ENCODE measurements at regions not wholly inside any gene's neighbourhood (a gene's known extent, or its start where the extent isn't known, plus 50 kb on each side); places are given as distances from the start of the nearest gene placed in this dataset.

DNA sequence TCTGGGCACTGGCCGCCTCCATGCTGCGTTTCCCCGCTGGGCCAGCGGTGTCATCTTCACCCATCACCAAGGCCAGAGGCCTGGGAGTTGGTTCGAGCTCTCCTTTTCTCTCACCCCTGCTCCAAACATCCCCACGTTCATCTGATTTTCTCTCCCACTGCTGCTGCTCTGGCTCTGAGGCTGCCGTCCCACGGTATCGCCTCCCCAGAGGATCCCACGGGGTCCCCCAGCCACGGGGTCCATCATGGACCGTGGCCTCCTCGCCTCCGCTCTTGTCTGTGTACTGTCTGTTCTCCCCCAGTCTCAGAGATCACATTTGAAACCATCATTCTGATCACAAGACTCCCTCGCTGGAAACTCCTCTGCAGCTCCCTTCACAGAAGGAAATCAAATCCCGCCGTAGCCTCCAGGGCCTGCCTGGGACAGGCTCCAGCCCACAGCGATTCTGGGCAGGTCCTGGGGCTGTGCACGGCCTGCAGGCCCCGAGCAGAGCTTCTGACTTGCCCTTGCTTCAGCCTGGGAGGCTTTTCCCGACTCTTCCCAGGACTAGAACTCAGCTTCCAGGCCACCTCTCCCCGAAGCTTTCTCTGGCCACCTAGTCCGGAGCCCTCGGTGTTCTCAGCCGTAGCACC, 64.2 kb downstream of the SOX1 start:
- intact Hi-C loops (cut with DNase I; ENCODE audit: low total_unique reads): no loop called here
- 78 to 81% (median 79%) methylated on average over 22 to 25 of the region's 25 CpGs for WGBS, 5 donors
- peak in 1 of 2 donors; percentile 2 for DNase-seq
- no peak overlapping the region for H3K4me3 ChIP-seq
- no peaks in the 10 kb centered on the region for H3K36me3 ChIP-seq
- H3K27ac ChIP-seq: no peak overlapping the region
- H3K4me1 ChIP-seq: no peaks in the 10 kb centered on the region
- no peaks in the 10 kb centered on the region for H3K9me3 ChIP-seq
- H3K27me3 ChIP-seq: peaks cover 0 to 89% (median 14%) of the 10 kb centered on the region in 3 donors
- TF ChIP-seq POLR2A (IDR thresholded peaks at IDR 0.05) (no peak), EP300 (IDR thresholded peaks at IDR 0.05) (no peak), POLR2AphosphoS5 (IDR thresholded peaks at IDR 0.05) (no peak)
- TF ChIP-seq, protein P1, sequence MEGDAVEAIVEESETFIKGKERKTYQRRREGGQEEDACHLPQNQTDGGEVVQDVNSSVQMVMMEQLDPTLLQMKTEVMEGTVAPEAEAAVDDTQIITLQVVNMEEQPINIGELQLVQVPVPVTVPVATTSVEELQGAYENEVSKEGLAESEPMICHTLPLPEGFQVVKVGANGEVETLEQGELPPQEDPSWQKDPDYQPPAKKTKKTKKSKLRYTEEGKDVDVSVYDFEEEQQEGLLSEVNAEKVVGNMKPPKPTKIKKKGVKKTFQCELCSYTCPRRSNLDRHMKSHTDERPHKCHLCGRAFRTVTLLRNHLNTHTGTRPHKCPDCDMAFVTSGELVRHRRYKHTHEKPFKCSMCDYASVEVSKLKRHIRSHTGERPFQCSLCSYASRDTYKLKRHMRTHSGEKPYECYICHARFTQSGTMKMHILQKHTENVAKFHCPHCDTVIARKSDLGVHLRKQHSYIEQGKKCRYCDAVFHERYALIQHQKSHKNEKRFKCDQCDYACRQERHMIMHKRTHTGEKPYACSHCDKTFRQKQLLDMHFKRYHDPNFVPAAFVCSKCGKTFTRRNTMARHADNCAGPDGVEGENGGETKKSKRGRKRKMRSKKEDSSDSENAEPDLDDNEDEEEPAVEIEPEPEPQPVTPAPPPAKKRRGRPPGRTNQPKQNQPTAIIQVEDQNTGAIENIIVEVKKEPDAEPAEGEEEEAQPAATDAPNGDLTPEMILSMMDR (IDR thresholded peaks at IDR 0.05): no peak

DNA sequence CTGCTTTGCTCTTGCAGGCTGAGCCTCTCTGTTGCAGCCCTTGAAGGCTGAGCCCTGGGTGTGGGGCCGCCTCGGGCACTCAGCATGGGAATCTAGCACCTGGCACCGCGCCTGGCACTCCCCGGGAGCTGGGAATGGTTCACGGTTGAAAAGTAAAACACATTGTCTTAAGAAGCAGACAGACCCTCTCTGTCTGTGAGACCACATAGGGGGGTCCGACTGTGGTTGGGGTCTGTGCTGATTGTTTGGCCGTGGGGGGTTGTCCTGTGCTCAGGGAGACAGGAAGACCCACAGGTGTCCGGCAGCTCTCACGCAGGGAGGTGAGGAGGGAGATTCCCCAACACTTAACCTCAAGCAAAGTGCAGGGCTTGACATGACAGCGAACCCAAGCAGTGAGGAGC, 64.8 kb downstream of the SOX1 start:
- WGBS, 5 donors: 67 to 83% (median 77%) methylated on average over 10 to 11 of the region's 11 CpGs
- intact Hi-C loops (cut with DNase I; ENCODE audit: low total_unique reads): no loop called here

DNA sequence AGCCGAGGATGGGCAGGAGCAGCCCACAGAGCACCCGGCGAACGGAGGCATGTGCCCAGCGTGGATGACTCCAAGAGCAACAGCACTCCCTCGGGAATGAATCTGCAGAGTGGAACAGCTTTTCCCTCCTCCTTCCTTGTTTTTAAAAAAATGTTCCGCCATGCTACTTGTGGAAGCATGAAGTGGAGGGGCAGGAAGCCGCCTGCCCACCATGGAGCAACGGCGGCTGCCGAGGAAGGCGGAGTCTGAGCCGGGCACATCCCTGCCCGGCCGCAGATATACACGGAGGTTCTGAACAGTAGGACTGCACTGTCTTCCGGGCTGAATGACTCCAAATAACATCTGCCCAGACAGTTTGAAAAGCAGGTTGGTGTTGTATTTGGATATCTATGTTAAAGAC, 65.2 kb downstream of the SOX1 start:
- WGBS, 5 donors: 78 to 90% (median 81%) methylated on average over 17 of the region's 17 CpGs
- peak in 1 of 2 donors; percentile 22 for DNase-seq
- Histone ChIP-seq H3K4me1 (no peaks in the 10 kb centered on the region), H3K27ac (no peak overlapping the region), H3K36me3 (no peaks in the 10 kb centered on the region), H3K9me3 (no peaks in the 10 kb centered on the region), H3K4me3 (no peak overlapping the region), H3K27me3 (peaks cover 0 to 89% (median 14%) of the 10 kb centered on the region in 3 donors)
- TF ChIP-seq POLR2A (IDR thresholded peaks at IDR 0.05): no peak
- no peak for TF ChIP-seq EP300 (IDR thresholded peaks at IDR 0.05)
- TF ChIP-seq, protein P1 (IDR thresholded peaks at IDR 0.05): no peak
- TF ChIP-seq POLR2AphosphoS5 (IDR thresholded peaks at IDR 0.05): no peak
- intact Hi-C loops (cut with DNase I; ENCODE audit: low total_unique reads): no loop called here

More for the DNA sequence above, 64.8 kb downstream of the SOX1 start:
- Histone ChIP-seq H3K4me3 (no peak overlapping the region), H3K4me1 (no peaks in the 10 kb centered on the region), H3K27me3 (peaks cover 0 to 89% (median 14%) of the 10 kb centered on the region in 3 donors), H3K36me3 (no peaks in the 10 kb centered on the region), H3K9me3 (no peaks in the 10 kb centered on the region), H3K27ac (no peak overlapping the region)
- TF ChIP-seq, protein P1 (IDR thresholded peaks at IDR 0.05): no peak
- TF ChIP-seq POLR2A (IDR thresholded peaks at IDR 0.05) (no peak), POLR2AphosphoS5 (IDR thresholded peaks at IDR 0.05) (no peak), EP300 (IDR thresholded peaks at IDR 0.05) (no peak)
- peak in 1 of 2 donors; percentile 13 for DNase-seq

DNA sequence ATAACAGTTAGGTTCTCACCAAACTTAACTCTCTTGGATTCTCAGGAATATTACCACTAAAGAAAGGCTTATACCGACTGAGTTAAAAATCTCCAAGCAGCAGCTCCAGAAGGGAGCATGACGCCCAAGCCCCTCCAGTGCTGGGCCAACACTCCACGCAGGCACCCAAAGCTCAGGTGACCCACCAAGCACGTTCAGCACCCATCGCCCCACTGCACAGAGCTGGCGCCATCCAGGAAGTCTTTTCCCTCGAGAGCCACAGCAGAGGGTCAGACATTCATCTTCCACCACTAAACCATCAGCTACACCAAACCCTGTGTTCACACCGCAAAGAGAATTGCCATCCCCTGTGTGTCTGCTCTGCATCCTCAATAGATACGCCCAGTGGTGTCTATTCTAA, 65.7 kb downstream of the SOX1 start:
- no peaks in the 10 kb centered on the region for H3K4me1 ChIP-seq
- peaks cover 0 to 89% (median 13%) of the 10 kb centered on the region in 3 donors for H3K27me3 ChIP-seq
- intact Hi-C loops (cut with DNase I; ENCODE audit: low total_unique reads): no loop called here
- DNase-seq: peak in 1 of 2 donors; percentile 18
- no peak overlapping the region for H3K27ac ChIP-seq
- no peaks in the 10 kb centered on the region for H3K36me3 ChIP-seq
- no peak overlapping the region for H3K4me3 ChIP-seq
- no peaks in the 10 kb centered on the region for H3K9me3 ChIP-seq
- TF ChIP-seq EP300 (IDR thresholded peaks at IDR 0.05) (no peak), POLR2AphosphoS5 (IDR thresholded peaks at IDR 0.05) (no peak), POLR2A (IDR thresholded peaks at IDR 0.05) (no peak)
- TF ChIP-seq, protein P1 (IDR thresholded peaks at IDR 0.05): no peak
- 72 to 84% (median 79%) methylated on average over 9 of the region's 9 CpGs for WGBS, 5 donors
